ENCODE measurements at regions not wholly inside any gene's neighbourhood (a gene's known extent, or its start where the extent isn't known, plus 50 kb on each side); places are given as distances from the start of the nearest gene placed in this dataset.

- no CpG with 5 or more reads among the region's 1 CpG for WGBS (ENCODE audit: insufficient coverage)
- H3K9me3 ChIP-seq (replicated peaks in 1 of 2; ENCODE audit: control insufficient read depth in 1 of 2, insufficient read depth in 1 of 2, low read length in 2 of 2): no peaks in the 10 kb centered on the region
- DNase-seq: no peak
- H3K4me3 ChIP-seq (replicated peaks in 1 of 3; ENCODE audit: low read depth in 2 of 3, low read length in 3 of 3): no peak overlapping the region
- H3K36me3 ChIP-seq (replicated peaks in 1 of 2; ENCODE audit: control insufficient read depth in 1 of 2, insufficient read depth in 2 of 2, low read length in 2 of 2): no peaks in the 10 kb centered on the region
- Mint-ChIP-seq H3K36me3 (no peaks in the 10 kb centered on the region), H3K4me3 (no peak overlapping the region), H3K9me3 (peaks cover 0 to 5% (median 2%) of the 10 kb centered on the region in 7 donors), H3K4me1 (no peaks in the 10 kb centered on the region), H3K27ac (no peak overlapping the region), H3K27me3 (ENCODE audit: low read depth in 3 of 3) (peaks cover 0 to 2% (median 0%) of the 10 kb centered on the region in 3 donors)
- no peaks in the 10 kb centered on the region for H4K20me1 ChIP-seq (ENCODE audit: insufficient read depth, low read length)
- no peaks in the 10 kb centered on the region for H3K79me2 ChIP-seq (ENCODE audit: insufficient read depth, low read length)
- no peaks in the 10 kb centered on the region for H3K27me3 ChIP-seq (ENCODE audit: control insufficient read depth in 2 of 2, insufficient read depth in 2 of 2, low read length in 2 of 2)
- no peak overlapping the region for H2AFZ ChIP-seq (ENCODE audit: insufficient read depth, low read depth, low read length, poor library complexity, severe bottlenecking)
- no peak overlapping the region for H3K4me2 ChIP-seq (replicated peaks; ENCODE audit: extremely low read depth, low read length, poor library complexity, severe bottlenecking)
- intact Hi-C loops (cut with micrococcal nuclease): no loop called here
- H3K9ac ChIP-seq (ENCODE audit: insufficient read depth, low read length, poor library complexity, severe bottlenecking): no peak overlapping the region
- H3K4me1 ChIP-seq (ENCODE audit: control insufficient read depth in 1 of 2, insufficient read depth in 2 of 2, low read length in 2 of 2): no peaks in the 10 kb centered on the region
- no peak overlapping the region for H3K27ac ChIP-seq (ENCODE audit: low read depth in 1 of 2, low read length in 2 of 2)
- TF ChIP-seq CTCF (IDR thresholded peaks at IDR 0.05): no peak
Measured at GRCh38 chr9:81822967-81823366, 105.3 kb upstream of the SPATA31D4 start.

GRCh38 chr9:81823672-81824554, 104.3 kb upstream of the SPATA31D4 start:
- H3K79me2 ChIP-seq (ENCODE audit: insufficient read depth, low read length): no peaks in the 10 kb centered on the region
- H3K4me3 ChIP-seq (replicated peaks in 1 of 3; ENCODE audit: low read depth in 2 of 3, low read length in 3 of 3): no peak overlapping the region
- no peaks in the 10 kb centered on the region for H3K27me3 ChIP-seq (ENCODE audit: control insufficient read depth in 2 of 2, insufficient read depth in 2 of 2, low read length in 2 of 2)
- Mint-ChIP-seq H3K27ac (no peak overlapping the region), H3K27me3 (ENCODE audit: low read depth in 3 of 3) (peaks cover 0 to 2% (median 0%) of the 10 kb centered on the region in 3 donors), H3K36me3 (no peaks in the 10 kb centered on the region), H3K4me3 (no peak overlapping the region), H3K9me3 (peaks cover 0 to 5% (median 2%) of the 10 kb centered on the region in 7 donors), H3K4me1 (no peaks in the 10 kb centered on the region)
- H3K4me2 ChIP-seq (replicated peaks; ENCODE audit: extremely low read depth, low read length, poor library complexity, severe bottlenecking): no peak overlapping the region
- H3K27ac ChIP-seq (ENCODE audit: low read depth in 1 of 2, low read length in 2 of 2): no peak overlapping the region
- intact Hi-C loops (cut with micrococcal nuclease): no loop called here
- no peaks in the 10 kb centered on the region for H3K36me3 ChIP-seq (replicated peaks in 1 of 2; ENCODE audit: control insufficient read depth in 1 of 2, insufficient read depth in 2 of 2, low read length in 2 of 2)
- no peak overlapping the region for H2AFZ ChIP-seq (ENCODE audit: insufficient read depth, low read depth, low read length, poor library complexity, severe bottlenecking)
- WGBS (ENCODE audit: insufficient coverage): 89% methylated on average over 4 of the region's 11 CpGs
- no peak for TF ChIP-seq CTCF (IDR thresholded peaks at IDR 0.05)
- no peaks in the 10 kb centered on the region for H3K4me1 ChIP-seq (ENCODE audit: control insufficient read depth in 1 of 2, insufficient read depth in 2 of 2, low read length in 2 of 2)
- no peaks in the 10 kb centered on the region for H4K20me1 ChIP-seq (ENCODE audit: insufficient read depth, low read length)
- DNase-seq: no peak
- no peak overlapping the region for H3K9ac ChIP-seq (ENCODE audit: insufficient read depth, low read length, poor library complexity, severe bottlenecking)
- H3K9me3 ChIP-seq (replicated peaks in 1 of 2; ENCODE audit: control insufficient read depth in 1 of 2, insufficient read depth in 1 of 2, low read length in 2 of 2): no peaks in the 10 kb centered on the region
